Central memory CD8-positive, alpha-beta T cell (primary cell): ENCODE measurements at regions not wholly inside any gene's neighbourhood (a gene's known extent, or its start where the extent isn't known, plus 50 kb on each side); places are given as distances from the start of the nearest gene placed in this dataset.
A peak's percentile ranks its signal among the peaks of the same experiment; 100 is the strongest.

Source experiments
- ATAC-seq: fragments of 150-1000 bp; cut with Tn5 transposase; replicated peaks from 2 replicates; pipeline ENCODE4 v1.10.0; 2022; ENCODE audit warnings: mild to moderate bottlenecking, moderate FRiP score, moderate number of reproducible peaks; ENCODE audit not compliant: poor library complexity, severe bottlenecking; ENCODE audit errors: extremely low read depth
- DNase-seq, 2 donors: peaks; one replicate each; pipeline ENCODE4 v3.0.0; 2021; ENCODE audit warnings: low spot score in 2 of 2
- H3K27ac Mint-ChIP-seq: one replicate; pipeline ENCODE4 v1.8.0; 2022; ENCODE audit warnings: low read depth, mild to moderate bottlenecking, moderate library complexity, mixed read lengths
- H3K27me3 Mint-ChIP-seq: one replicate; pipeline ENCODE4 v1.8.0; 2022; ENCODE audit warnings: mixed read lengths
- H3K36me3 Mint-ChIP-seq: one replicate; pipeline ENCODE4 v1.8.0; 2022; ENCODE audit warnings: mild to moderate bottlenecking, moderate library complexity, mixed read lengths; ENCODE audit not compliant: insufficient read depth
- H3K4me1 Mint-ChIP-seq: one replicate; pipeline ENCODE4 v1.8.0; 2022; ENCODE audit warnings: mixed read lengths
- H3K4me3 Mint-ChIP-seq: one replicate; pipeline ENCODE4 v1.8.0; 2022; ENCODE audit warnings: mild to moderate bottlenecking, moderate library complexity, mixed read lengths
- H3K9me3 Mint-ChIP-seq: one replicate; pipeline ENCODE4 v1.8.0; 2022; ENCODE audit warnings: mixed read lengths

GRCh38 chrY:8729971-8730370, 607.3 kb upstream of the TSPY4 start:
- DNase-seq, result no peak
- H3K4me3 Mint-ChIP-seq, result no peak overlapping the region
- H3K9me3 Mint-ChIP-seq, result no peaks in the 10 kb centered on the region
- no peaks in the 10 kb centered on the region for H3K27me3 Mint-ChIP-seq
- no peaks in the 10 kb centered on the region for H3K4me1 Mint-ChIP-seq
- H3K27ac Mint-ChIP-seq, result no peak overlapping the region
- no peak for ATAC-seq
- H3K36me3 Mint-ChIP-seq, result no peaks in the 10 kb centered on the region

- Mint-ChIP-seq H3K4me3 (no peak overlapping the region), H3K27ac (no peak overlapping the region)
- no peak for ATAC-seq
These were observed 595.8 kb upstream of the TSPY4 start for GRCh38 chrY:8741343-8742069.

GRCh38 chrY:8764184-8764583, 573.1 kb upstream of the TSPY4 start:
- H3K4me3 Mint-ChIP-seq, result no peak overlapping the region
- H3K9me3 Mint-ChIP-seq, result no peaks in the 10 kb centered on the region
- H3K27me3 Mint-ChIP-seq, result no peaks in the 10 kb centered on the region
- ATAC-seq (no peak), DNase-seq (no peak)
- H3K36me3 Mint-ChIP-seq, result no peaks in the 10 kb centered on the region
- H3K27ac Mint-ChIP-seq, result no peak overlapping the region
- H3K4me1 Mint-ChIP-seq, result no peaks in the 10 kb centered on the region

More at GRCh38 chrY:8741343-8742069, 595.8 kb upstream of the TSPY4 start:
- no peak for DNase-seq
- H3K9me3 Mint-ChIP-seq, result no peaks in the 10 kb centered on the region
- no peaks in the 10 kb centered on the region for H3K27me3 Mint-ChIP-seq
- no peaks in the 10 kb centered on the region for H3K36me3 Mint-ChIP-seq
- H3K4me1 Mint-ChIP-seq, result no peaks in the 10 kb centered on the region

- no peaks in the 10 kb centered on the region for H3K4me1 Mint-ChIP-seq
- H3K4me3 Mint-ChIP-seq, result no peak overlapping the region
- H3K9me3 Mint-ChIP-seq, result no peaks in the 10 kb centered on the region
- DNase-seq, result no peak
- H3K27ac Mint-ChIP-seq, result peak overlapping the region; percentile 38
- no peaks in the 10 kb centered on the region for H3K27me3 Mint-ChIP-seq
- no peak for ATAC-seq
- H3K36me3 Mint-ChIP-seq, result no peaks in the 10 kb centered on the region
These were observed 555.9 kb upstream of the TSPY4 start for GRCh38 chrY:8781184-8781890.

GRCh38 chrY:8794561-8794960, 542.7 kb upstream of the TSPY4 start:
- no peak for ATAC-seq
- peaks cover 18% of the 10 kb centered on the region for H3K9me3 Mint-ChIP-seq

GRCh38 chrY:8804317-8804716, 532.9 kb upstream of the TSPY4 start:
- Mint-ChIP-seq H3K4me3 (no peak overlapping the region), H3K27me3 (peaks cover 12% of the 10 kb centered on the region), H3K9me3 (peaks cover 23% of the 10 kb centered on the region), H3K27ac (no peak overlapping the region), H3K36me3 (no peaks in the 10 kb centered on the region), H3K4me1 (no peaks in the 10 kb centered on the region)
- no peak for DNase-seq
- no peak for ATAC-seq

More at GRCh38 chrY:8794561-8794960, 542.7 kb upstream of the TSPY4 start:
- Mint-ChIP-seq H3K4me1 (no peaks in the 10 kb centered on the region), H3K27me3 (no peaks in the 10 kb centered on the region), H3K36me3 (no peaks in the 10 kb centered on the region), H3K4me3 (no peak overlapping the region), H3K27ac (no peak overlapping the region)
- DNase-seq, result no peak

GRCh38 chrY:8807648-8808408, 529.4 kb upstream of the TSPY4 start:
- Mint-ChIP-seq H3K27ac (no peak overlapping the region), H3K36me3 (no peaks in the 10 kb centered on the region), H3K4me3 (no peak overlapping the region), H3K9me3 (peaks cover 16% of the 10 kb centered on the region), H3K4me1 (no peaks in the 10 kb centered on the region), H3K27me3 (peaks cover 12% of the 10 kb centered on the region)
- ATAC-seq (no peak), DNase-seq (no peak)

- DNase-seq, result no peak
- ATAC-seq, result no peak
- Mint-ChIP-seq H3K9me3 (peaks cover 21% of the 10 kb centered on the region), H3K4me1 (no peaks in the 10 kb centered on the region), H3K4me3 (no peak overlapping the region), H3K27ac (no peak overlapping the region), H3K27me3 (peaks cover 12% of the 10 kb centered on the region), H3K36me3 (no peaks in the 10 kb centered on the region)
These were observed 528.7 kb upstream of the TSPY4 start for GRCh38 chrY:8808611-8809010.

- Mint-ChIP-seq H3K27me3 (peaks cover 7% of the 10 kb centered on the region), H3K27ac (no peak overlapping the region), H3K9me3 (peaks cover 17% of the 10 kb centered on the region), H3K4me1 (no peaks in the 10 kb centered on the region), H3K36me3 (no peaks in the 10 kb centered on the region), H3K4me3 (no peak overlapping the region)
- no peak for DNase-seq
- ATAC-seq, result no peak
These were observed 528.2 kb upstream of the TSPY4 start for GRCh38 chrY:8809076-8809475.

GRCh38 chrY:8814143-8814542, 523.1 kb upstream of the TSPY4 start:
- no peaks in the 10 kb centered on the region for H3K4me1 Mint-ChIP-seq
- ATAC-seq (no peak), DNase-seq (no peak)
- H3K9me3 Mint-ChIP-seq, result peaks cover 6% of the 10 kb centered on the region
- no peaks in the 10 kb centered on the region for H3K27me3 Mint-ChIP-seq
- no peaks in the 10 kb centered on the region for H3K36me3 Mint-ChIP-seq
- H3K27ac Mint-ChIP-seq, result no peak overlapping the region
- H3K4me3 Mint-ChIP-seq, result no peak overlapping the region

- Mint-ChIP-seq H3K36me3 (no peaks in the 10 kb centered on the region), H3K9me3 (peaks cover 6% of the 10 kb centered on the region), H3K4me1 (no peaks in the 10 kb centered on the region), H3K27me3 (no peaks in the 10 kb centered on the region), H3K27ac (no peak overlapping the region), H3K4me3 (no peak overlapping the region)
- DNase-seq (no peak), ATAC-seq (no peak)
These were observed 521.6 kb upstream of the TSPY4 start for GRCh38 chrY:8815616-8816015.

GRCh38 chrY:8820032-8820431, 517.2 kb upstream of the TSPY4 start:
- no peak overlapping the region for H3K27ac Mint-ChIP-seq
- peaks cover 9% of the 10 kb centered on the region for H3K9me3 Mint-ChIP-seq
- H3K36me3 Mint-ChIP-seq, result no peaks in the 10 kb centered on the region
- ATAC-seq (no peak), DNase-seq (no peak)
- H3K4me3 Mint-ChIP-seq, result no peak overlapping the region
- H3K27me3 Mint-ChIP-seq, result no peaks in the 10 kb centered on the region
- no peaks in the 10 kb centered on the region for H3K4me1 Mint-ChIP-seq

GRCh38 chrY:8821106-8821505, 516.2 kb upstream of the TSPY4 start:
- H3K27me3 Mint-ChIP-seq, result no peaks in the 10 kb centered on the region
- H3K4me3 Mint-ChIP-seq, result no peak overlapping the region
- no peaks in the 10 kb centered on the region for H3K4me1 Mint-ChIP-seq
- ATAC-seq (no peak), DNase-seq (no peak)
- H3K36me3 Mint-ChIP-seq, result no peaks in the 10 kb centered on the region
- H3K9me3 Mint-ChIP-seq, result peaks cover 15% of the 10 kb centered on the region
- H3K27ac Mint-ChIP-seq, result no peak overlapping the region
